ENCODE measurements at regions not wholly inside any gene's neighbourhood (a gene's known extent, or its start where the extent isn't known, plus 50 kb on each side); places are given as distances from the start of the nearest gene placed in this dataset.
"Not testable (repeated sequence)": the region's sequence is repeated elsewhere in the genome, so short reads cannot be mapped to it uniquely, and the experiment has no call there.

- DNase-seq (ENCODE audit: low read depth, low spot score), result no peak
- Histone ChIP-seq H3K36me3 (ENCODE audit: insufficient read depth, insufficient read length, low read length) (no peaks in the 10 kb centered on the region), H3K9ac (ENCODE audit: insufficient read length, low read depth) (no peak overlapping the region), H3K27me3 (ENCODE audit: insufficient read depth, insufficient read length) (no peaks in the 10 kb centered on the region), H3K4me3 (ENCODE audit: insufficient read length, low read depth) (no peak overlapping the region), H3K9me3 (ENCODE audit: insufficient read depth, low read length) (no peaks in the 10 kb centered on the region), H3K4me1 (ENCODE audit: insufficient read depth, insufficient read length) (no peaks in the 10 kb centered on the region)
- TF ChIP-seq YY1 (IDR thresholded peaks at IDR 0.05; ENCODE audit: insufficient read depth, insufficient read length) (no peak), ZNF274 (IDR thresholded peaks at IDR 0.05; ENCODE audit: low read depth, low read length) (no peak), SUZ12 (IDR thresholded peaks at IDR 0.05; ENCODE audit: extremely low read depth, insufficient read depth, insufficient read length) (no peak)
These were observed 91.1 kb upstream of the CLPB start for GRCh38 chr11:72525466-72525865.

GRCh38 chr11:72524711-72525110 is 90.4 kb upstream of the CLPB start:
- H3K9ac ChIP-seq (ENCODE audit: insufficient read length, low read depth), result no peak overlapping the region
- no peak for DNase-seq (ENCODE audit: low read depth, low spot score)
- no peak overlapping the region for H3K4me3 ChIP-seq (ENCODE audit: insufficient read length, low read depth)
- no peaks in the 10 kb centered on the region for H3K4me1 ChIP-seq (ENCODE audit: insufficient read depth, insufficient read length)
- no peaks in the 10 kb centered on the region for H3K36me3 ChIP-seq (ENCODE audit: insufficient read depth, insufficient read length, low read length)
- no peaks in the 10 kb centered on the region for H3K27me3 ChIP-seq (ENCODE audit: insufficient read depth, insufficient read length)
- TF ChIP-seq ZNF274 (IDR thresholded peaks at IDR 0.05; ENCODE audit: low read depth, low read length) (no peak), YY1 (IDR thresholded peaks at IDR 0.05; ENCODE audit: insufficient read depth, insufficient read length) (no peak), SUZ12 (IDR thresholded peaks at IDR 0.05; ENCODE audit: extremely low read depth, insufficient read depth, insufficient read length) (no peak)
- no peaks in the 10 kb centered on the region for H3K9me3 ChIP-seq (ENCODE audit: insufficient read depth, low read length)

- no peak for TF ChIP-seq YY1 (IDR thresholded peaks at IDR 0.05; ENCODE audit: insufficient read depth, insufficient read length)
- no peak for TF ChIP-seq ZNF274 (IDR thresholded peaks at IDR 0.05; ENCODE audit: low read depth, low read length)
- TF ChIP-seq SUZ12 (IDR thresholded peaks at IDR 0.05; ENCODE audit: extremely low read depth, insufficient read depth, insufficient read length), result no peak
- H3K4me3 ChIP-seq (ENCODE audit: insufficient read length, low read depth), result no peak overlapping the region
- no peaks in the 10 kb centered on the region for H3K9me3 ChIP-seq (ENCODE audit: insufficient read depth, low read length)
- H3K36me3 ChIP-seq (ENCODE audit: insufficient read depth, insufficient read length, low read length), result no peaks in the 10 kb centered on the region
- no peaks in the 10 kb centered on the region for H3K4me1 ChIP-seq (ENCODE audit: insufficient read depth, insufficient read length)
- no peaks in the 10 kb centered on the region for H3K27me3 ChIP-seq (ENCODE audit: insufficient read depth, insufficient read length)
- no peak overlapping the region for H3K9ac ChIP-seq (ENCODE audit: insufficient read length, low read depth)
- no peak for DNase-seq (ENCODE audit: low read depth, low spot score)
These were observed 89.7 kb upstream of the CLPB start for GRCh38 chr11:72523991-72524390.

DNA sequence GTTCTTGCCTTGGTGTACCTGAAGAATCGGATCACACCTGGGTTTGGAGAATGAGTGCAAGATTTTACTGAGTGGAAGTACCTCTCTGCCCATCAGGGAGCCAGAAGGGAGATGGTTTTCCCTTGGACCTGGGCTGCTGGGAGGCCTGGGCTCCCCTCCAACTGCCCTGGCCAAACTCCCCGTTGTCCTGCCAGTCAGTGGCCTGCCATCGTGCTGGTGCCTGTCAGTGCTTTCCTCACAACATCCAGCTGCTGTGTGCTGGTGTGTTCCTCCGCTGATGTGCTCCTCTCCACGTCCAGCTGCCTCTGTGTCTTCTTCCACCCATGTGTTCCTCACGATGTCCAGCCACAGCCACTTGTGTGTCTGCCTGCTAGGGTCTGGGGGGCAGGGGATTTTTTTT is 87.9 kb upstream of the CLPB start:
- Histone ChIP-seq H3K4me3 (ENCODE audit: insufficient read length, low read depth) (no peak overlapping the region), H3K9ac (ENCODE audit: insufficient read length, low read depth) (no peak overlapping the region), H3K27me3 (ENCODE audit: insufficient read depth, insufficient read length) (no peaks in the 10 kb centered on the region), H3K36me3 (ENCODE audit: insufficient read depth, insufficient read length, low read length) (no peaks in the 10 kb centered on the region), H3K4me1 (ENCODE audit: insufficient read depth, insufficient read length) (no peaks in the 10 kb centered on the region), H3K9me3 (ENCODE audit: insufficient read depth, low read length) (no peaks in the 10 kb centered on the region)
- no peak for DNase-seq (ENCODE audit: low read depth, low spot score)
- TF ChIP-seq SUZ12 (IDR thresholded peaks at IDR 0.05; ENCODE audit: extremely low read depth, insufficient read depth, insufficient read length) (no peak), ZNF274 (IDR thresholded peaks at IDR 0.05; ENCODE audit: low read depth, low read length) (no peak), YY1 (IDR thresholded peaks at IDR 0.05; ENCODE audit: insufficient read depth, insufficient read length) (no peak)

- no peaks in the 10 kb centered on the region for H3K36me3 ChIP-seq (ENCODE audit: insufficient read depth, insufficient read length, low read length)
- no peaks in the 10 kb centered on the region for H3K4me1 ChIP-seq (ENCODE audit: insufficient read depth, insufficient read length)
- DNase-seq (ENCODE audit: low read depth, low spot score), result no peak
- no peaks in the 10 kb centered on the region for H3K9me3 ChIP-seq (ENCODE audit: insufficient read depth, low read length)
- H3K9ac ChIP-seq (ENCODE audit: insufficient read length, low read depth), result no peak overlapping the region
- no peaks in the 10 kb centered on the region for H3K27me3 ChIP-seq (ENCODE audit: insufficient read depth, insufficient read length)
- H3K4me3 ChIP-seq (ENCODE audit: insufficient read length, low read depth), result no peak overlapping the region
- no peak for TF ChIP-seq SUZ12 (IDR thresholded peaks at IDR 0.05; ENCODE audit: extremely low read depth, insufficient read depth, insufficient read length)
- TF ChIP-seq YY1 (IDR thresholded peaks at IDR 0.05; ENCODE audit: insufficient read depth, insufficient read length), result no peak
- TF ChIP-seq ZNF274 (IDR thresholded peaks at IDR 0.05; ENCODE audit: low read depth, low read length), result no peak
These were observed 87.3 kb upstream of the CLPB start for GRCh38 chr11:72521664-72522063.

DNA sequence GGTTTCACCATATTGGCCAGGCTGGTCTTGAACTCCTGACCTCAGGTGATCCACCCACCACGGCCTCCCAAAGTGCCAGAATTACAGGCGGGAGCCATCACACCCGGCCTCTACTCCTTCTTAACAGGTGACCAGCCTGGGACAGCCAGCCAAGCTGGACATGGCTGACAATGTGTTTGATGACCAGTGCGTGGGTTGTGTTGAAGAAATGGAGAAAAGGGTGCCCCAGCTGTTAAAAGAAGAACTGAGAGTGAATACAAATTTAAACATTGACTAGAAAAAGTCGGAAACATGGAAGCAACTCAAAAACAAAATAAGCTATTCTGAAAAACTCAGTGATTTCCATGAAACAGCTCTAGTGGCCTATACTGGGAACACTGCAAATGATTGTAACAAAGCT is 86.5 kb upstream of the CLPB start:
- no peak overlapping the region for H3K9ac ChIP-seq (ENCODE audit: insufficient read length, low read depth)
- H3K27me3 ChIP-seq (ENCODE audit: insufficient read depth, insufficient read length), result no peaks in the 10 kb centered on the region
- H3K4me1 ChIP-seq (ENCODE audit: insufficient read depth, insufficient read length), result no peaks in the 10 kb centered on the region
- no peak overlapping the region for H3K4me3 ChIP-seq (ENCODE audit: insufficient read length, low read depth)
- no peaks in the 10 kb centered on the region for H3K9me3 ChIP-seq (ENCODE audit: insufficient read depth, low read length)
- TF ChIP-seq SUZ12 (IDR thresholded peaks at IDR 0.05; ENCODE audit: extremely low read depth, insufficient read depth, insufficient read length) (no peak), ZNF274 (IDR thresholded peaks at IDR 0.05; ENCODE audit: low read depth, low read length) (no peak), YY1 (IDR thresholded peaks at IDR 0.05; ENCODE audit: insufficient read depth, insufficient read length) (no peak)
- no peaks in the 10 kb centered on the region for H3K36me3 ChIP-seq (ENCODE audit: insufficient read depth, insufficient read length, low read length)
- DNase-seq (ENCODE audit: low read depth, low spot score), result no peak

DNA sequence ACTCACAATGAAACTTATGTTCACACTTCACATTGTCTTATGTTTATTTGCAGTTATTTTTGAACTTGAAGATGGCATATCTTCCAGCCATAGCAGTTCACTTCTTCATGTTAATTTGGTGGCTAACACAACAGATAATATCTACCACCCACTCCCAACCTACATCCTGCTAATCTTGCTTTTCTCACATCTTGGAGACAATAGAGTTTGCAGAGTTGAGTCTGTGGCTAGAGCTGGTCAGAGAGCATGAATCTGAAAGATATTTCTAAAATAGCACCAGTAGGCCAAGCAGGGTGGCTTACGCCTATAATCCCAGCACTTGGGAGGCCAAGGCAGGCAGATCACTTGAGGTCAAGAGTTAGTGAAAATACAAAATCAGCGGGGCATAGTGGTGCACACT is 85.6 kb upstream of the CLPB start:
- not testable (repeated sequence) for H3K9ac ChIP-seq (ENCODE audit: insufficient read length, low read depth); H3K36me3 ChIP-seq (ENCODE audit: insufficient read depth, insufficient read length, low read length); H3K27me3 ChIP-seq (ENCODE audit: insufficient read depth, insufficient read length); H3K4me1 ChIP-seq (ENCODE audit: insufficient read depth, insufficient read length); H3K9me3 ChIP-seq (ENCODE audit: insufficient read depth, low read length); H3K4me3 ChIP-seq (ENCODE audit: insufficient read length, low read depth); DNase-seq (ENCODE audit: low read depth, low spot score)
